GM18873 (cell line): ENCODE measurements at regions not wholly inside any gene's neighbourhood (a gene's known extent, or its start where the extent isn't known, plus 50 kb on each side); places are given as distances from the start of the nearest gene placed in this dataset.

Experiments
- ATAC-seq: cut with Tn5 transposase; IDR thresholded peaks from one replicate; pipeline ENCODE4 v1.9.1; 2021; ENCODE audit warnings: mild to moderate bottlenecking, moderate library complexity, moderate number of reproducible peaks; ENCODE audit not compliant: unreplicated experiment, low FRiP score

DNA sequence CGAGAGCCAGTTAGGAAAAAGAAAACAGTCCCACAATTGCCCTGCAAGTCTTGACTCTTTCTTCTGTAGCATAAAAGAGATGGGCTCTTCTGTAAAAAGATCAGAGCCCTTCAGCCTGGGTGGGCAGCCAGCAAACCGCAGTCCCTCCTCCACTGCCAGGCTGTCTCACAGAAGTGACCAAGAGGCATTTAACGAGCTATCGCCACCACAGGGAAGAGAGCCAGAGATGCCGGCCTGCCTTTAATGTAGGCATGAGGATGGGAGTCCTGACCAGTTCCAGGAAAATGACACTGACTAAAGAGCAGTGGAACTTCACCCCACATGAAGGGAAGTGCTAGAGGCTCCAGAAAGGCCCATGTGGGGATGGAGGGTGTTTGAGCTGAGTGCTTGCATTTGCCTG, 264.6 kb downstream of the NDUFS4 start:
- no peak for ATAC-seq

DNA sequence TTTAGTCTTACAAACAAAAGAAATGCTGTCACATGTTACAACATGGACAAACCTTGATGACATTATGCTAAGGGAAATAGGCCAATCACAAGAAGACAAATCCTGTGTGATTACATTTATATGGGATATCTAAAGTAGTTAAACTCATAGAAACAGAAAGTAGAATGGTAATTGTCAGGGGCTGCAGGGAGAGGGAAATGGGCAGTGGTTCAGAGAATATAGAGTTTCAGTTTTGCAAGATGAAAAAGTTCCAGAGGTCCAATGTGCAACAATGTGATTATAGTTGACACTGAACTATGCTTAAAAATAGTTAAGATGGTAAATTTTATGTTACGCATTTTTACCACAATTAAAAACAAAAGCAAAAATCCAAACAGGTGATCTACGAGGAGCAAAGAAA, 265.5 kb downstream of the NDUFS4 start:
- no peak for ATAC-seq

DNA sequence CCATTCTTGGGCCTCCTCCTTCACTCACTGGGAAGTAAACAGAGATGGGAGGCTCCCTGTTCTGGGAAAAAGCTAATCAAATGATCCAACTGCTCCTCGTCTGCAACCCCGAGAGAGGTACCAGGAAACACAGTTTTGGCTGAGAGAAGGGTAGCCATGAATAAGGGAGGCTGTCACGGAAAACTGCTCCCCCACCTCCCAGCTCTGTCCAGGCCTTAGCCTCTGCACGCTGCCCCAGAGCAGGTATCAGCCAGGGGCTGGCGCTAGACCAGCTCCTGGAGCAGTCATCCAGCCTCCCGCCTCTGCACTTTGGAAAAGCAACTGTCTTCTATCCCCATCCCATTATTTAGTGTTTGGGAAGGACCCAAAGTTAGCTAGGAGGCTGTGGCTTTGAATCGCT, 266.1 kb downstream of the NDUFS4 start:
- ATAC-seq: no peak

- ATAC-seq: no peak
These were observed 266.8 kb downstream of the NDUFS4 start for GRCh38 chr5:53827211-53827651.

GRCh38 chr5:53831496-53831895, 271.1 kb downstream of the NDUFS4 start:
- ATAC-seq: no peak
